Brain pericyte (primary cell): ENCODE measurements at regions not wholly inside any gene's neighbourhood (a gene's known extent, or its start where the extent isn't known, plus 50 kb on each side); places are given as distances from the start of the nearest gene placed in this dataset.

ENCODE experiments used
- DNase-seq: peaks from one replicate; pipeline ENCODE4 v3.0.0-alpha.2; 2012; ENCODE audit warnings: low read depth, low spot score

DNA sequence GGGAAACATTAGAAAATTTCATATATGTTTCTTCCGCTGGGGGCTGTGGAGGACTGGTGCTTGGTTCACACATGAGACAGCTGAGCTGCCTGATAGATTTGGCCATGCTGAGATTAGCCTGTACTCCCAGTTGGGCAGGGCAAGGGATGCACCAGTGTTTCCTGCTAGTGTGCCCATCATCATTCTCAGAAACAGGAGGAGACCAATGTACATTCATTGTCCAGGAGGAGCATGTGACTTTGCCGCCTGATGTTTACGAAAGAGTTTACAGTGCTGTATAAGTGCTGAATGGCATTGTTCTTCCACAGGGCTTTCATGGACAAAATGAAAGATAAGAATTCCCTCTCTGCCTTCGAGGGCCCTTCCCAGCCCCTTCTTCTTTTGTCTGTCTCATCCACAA lies 311.1 kb upstream of the THBS1 start:
- no peak for DNase-seq

DNA sequence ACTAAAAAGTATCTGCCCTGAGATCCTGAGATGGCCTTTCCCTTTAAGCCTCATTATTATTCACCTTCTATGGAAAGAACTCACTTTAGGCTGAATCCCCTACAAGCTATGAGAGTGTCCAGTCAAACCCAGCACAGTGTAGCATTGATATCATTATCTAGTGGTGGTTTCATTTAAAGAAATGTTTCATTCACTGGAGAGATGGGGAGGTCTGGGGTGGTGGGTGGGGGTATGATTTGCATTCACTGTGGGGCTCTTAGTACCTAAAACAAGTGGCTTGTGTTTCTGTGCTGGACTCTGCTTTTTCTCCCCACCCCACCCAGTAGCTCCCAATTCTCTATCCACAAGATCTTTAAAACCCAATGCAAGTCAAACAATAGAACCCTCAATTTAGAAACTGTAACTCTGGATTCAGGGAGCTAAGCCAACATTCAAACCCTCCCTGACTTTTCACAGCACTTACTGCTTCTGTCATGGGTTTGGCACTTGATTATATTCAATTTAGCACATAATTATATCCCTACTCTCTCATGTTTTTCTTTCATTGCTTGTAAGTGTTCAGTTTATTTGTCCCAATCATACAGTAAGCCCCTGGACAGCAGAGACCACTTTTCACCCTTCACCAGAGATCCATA lies 310.5 kb upstream of the THBS1 start:
- no peak for DNase-seq

DNA sequence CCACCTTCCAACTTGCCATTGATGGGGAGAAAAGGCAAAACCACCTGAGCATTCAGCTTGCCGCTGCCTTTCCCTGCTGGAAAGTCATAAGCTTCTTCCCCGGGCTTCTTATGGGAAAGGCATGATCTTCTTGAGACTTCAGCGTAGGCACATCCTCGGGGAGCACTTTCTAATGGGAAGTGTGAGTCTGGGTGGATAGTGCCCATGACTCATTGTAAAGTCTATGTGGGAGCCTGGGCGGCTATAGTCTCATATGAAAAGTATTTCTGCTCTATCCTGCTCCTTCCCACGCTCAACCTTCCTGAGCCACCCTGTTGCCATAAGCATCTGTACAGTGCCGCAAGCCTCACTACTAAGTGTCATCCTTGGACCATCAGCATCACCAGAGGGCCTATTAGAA lies 309.9 kb upstream of the THBS1 start:
- DNase-seq = no peak

DNA sequence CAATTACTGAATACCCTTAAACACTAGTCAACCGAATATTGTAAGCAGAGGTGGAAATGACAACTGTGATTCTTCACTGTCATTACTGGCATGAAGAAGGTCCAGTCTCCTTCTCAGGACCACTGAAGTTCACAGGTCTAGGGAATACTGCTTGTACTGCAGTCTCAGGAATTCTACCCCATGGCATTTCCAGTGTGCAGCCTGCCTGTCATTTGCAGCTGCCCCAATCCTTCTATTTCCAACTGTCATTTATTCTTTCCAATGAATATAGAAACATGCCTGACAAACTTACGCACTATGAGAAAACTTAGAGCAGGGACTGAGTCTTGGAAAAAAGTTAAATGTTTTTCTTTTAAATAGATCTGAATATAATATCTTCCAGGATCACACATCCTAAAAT lies 308.0 kb upstream of the THBS1 start:
- no peak for DNase-seq

DNA sequence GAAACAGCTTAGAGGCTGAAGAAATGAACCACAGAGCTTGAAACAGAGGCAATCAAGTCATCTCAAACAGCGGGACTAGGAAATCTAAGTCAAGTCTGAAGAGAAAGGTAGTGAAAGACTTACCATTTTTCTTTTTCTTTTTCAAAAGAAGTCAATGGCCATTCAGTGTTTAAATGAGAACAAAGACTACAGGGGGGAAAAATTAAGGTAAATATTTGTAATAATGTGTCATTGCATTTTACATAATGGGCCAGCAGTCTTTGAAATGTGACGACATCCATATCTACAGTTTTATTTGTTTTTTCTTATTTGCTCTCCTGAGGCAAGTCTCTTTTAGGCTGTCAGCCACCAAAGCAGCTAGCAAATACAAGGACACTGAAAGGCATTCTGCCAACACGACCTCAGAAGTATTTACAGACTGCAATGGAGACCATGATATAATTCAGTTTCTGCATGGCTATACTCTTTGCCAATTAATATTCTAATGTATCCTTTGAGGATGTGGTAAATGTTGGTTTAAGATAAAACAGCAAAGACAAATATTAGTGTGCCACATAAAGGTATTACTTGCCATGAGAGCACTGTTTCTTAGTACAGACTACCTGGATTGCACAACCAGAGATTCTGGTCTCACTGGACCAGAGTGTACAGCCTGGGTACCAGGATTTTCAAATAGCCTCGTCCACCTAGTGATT lies 307.0 kb upstream of the THBS1 start:
- no peak for DNase-seq

DNA sequence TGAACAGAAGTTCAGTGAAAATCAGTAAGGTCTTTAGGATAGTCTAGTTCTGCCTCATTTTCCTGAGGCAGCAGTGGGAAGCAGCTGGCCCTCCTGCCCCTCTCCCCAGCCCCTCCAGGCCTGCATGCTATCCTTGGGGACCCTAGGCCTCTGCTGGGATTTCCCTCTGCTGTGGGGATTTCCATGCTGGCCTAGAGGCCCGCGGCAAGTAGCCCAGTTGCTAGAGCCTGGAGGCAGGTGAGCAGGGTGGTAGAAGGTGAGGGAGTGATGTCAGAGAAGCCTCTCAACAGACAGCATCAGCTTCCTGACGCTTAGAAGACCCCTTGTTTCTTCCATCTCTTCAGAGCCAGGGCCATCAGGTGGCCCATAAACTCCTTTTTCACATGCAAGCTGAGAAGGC lies 305.8 kb upstream of the THBS1 start:
- DNase-seq = no peak

DNA sequence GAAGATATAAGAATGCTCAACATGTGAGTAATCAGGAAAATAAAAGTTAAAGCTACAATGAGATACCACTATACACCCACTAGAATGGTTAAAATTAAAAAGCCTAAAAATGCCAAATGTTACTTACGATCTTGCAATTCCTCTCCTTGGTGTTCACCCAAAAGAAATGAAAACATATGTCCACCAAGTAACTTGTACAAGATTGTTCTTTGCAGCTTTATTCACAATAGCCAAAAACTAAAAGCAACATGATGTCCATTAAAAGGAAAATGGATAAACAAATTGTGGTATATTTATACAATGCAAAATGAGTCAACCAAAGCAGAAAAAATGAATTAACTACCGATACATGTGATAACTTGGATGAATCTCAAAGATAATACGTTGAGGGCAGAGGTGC lies 301.6 kb upstream of the THBS1 start:
- peak; percentile 61 for DNase-seq

DNA sequence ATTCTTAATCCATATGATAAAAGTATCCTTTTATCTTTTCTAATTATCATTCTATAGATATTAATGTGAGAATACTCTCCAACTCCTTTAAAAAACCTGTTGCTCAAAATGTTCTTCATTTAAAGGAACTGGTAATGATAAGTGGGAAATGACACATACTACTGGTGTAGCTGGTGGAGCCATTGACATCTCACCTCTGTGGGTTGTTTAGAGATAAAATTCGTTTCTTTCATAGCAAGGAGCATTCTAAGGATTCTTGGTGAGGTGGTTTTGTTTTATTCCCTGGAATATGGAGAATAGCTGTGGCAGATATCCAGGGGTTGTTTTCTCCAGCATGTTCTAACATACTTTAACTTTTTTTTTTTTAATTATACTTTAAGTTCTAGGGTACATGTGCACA lies 299.8 kb upstream of the THBS1 start:
- DNase-seq = no peak

DNA sequence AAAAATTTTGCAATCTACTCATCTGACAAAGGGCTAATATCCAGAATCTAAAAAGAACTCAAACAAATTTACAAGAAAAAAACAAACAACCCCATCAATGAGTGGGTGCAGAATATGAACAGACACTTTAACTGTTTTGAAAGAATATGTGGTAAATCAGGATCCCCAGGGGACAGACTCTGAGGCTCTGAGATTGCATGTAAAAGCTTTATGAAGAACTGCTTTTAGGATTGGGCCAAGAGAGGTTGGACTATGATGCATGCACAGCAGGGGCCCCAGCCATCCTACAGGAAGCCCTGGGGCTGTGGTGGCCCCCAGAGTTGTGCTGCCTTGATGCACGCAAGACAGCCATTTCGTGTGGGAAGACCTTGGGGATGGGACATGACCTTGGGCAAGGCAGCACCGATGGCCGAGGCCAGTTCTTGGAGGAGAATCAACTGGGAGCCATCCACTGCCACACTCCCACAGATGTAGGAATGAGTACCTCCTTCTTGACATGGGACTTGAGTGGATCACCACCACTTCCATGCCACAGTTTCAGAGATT lies 298.1 kb upstream of the THBS1 start:
- no peak for DNase-seq

DNA sequence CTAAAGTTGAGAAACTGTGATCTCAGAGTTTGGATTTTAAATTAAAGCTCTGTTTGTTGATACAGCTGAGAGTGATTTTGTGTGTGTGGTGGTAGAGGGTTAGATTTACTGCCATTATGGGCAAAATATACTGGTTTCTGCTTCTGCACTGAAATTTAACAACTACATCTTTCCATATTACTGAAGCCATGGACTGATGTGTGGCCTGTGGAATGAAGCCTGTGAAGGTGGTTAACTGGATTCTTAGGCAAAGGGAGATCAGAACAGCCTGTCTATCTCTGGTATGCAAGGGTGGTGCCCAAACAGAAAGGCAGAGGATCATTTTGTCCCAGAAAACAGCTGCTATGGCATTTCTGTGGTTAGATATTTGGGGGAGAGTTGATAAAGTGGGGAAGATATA lies 297.3 kb upstream of the THBS1 start:
- no peak for DNase-seq

DNA sequence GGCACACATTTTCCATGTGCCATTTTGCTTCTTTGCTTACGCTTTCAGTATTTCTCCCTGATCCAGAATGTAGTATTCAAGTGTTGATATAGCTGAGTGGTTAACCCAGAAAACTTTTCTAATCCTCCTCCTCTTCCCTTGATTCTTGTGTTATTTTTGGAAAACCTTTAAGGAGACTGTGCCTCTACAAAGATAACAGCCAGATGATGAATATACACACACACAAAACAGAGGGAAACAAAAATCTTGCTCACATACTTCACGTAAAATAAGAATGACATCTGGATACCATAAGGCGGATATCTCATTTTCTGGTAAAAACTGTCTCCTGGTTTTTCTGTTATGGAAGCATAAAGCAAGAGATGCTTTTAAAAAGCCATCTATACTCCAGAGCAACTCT lies 295.8 kb upstream of the THBS1 start:
- DNase-seq = no peak

DNA sequence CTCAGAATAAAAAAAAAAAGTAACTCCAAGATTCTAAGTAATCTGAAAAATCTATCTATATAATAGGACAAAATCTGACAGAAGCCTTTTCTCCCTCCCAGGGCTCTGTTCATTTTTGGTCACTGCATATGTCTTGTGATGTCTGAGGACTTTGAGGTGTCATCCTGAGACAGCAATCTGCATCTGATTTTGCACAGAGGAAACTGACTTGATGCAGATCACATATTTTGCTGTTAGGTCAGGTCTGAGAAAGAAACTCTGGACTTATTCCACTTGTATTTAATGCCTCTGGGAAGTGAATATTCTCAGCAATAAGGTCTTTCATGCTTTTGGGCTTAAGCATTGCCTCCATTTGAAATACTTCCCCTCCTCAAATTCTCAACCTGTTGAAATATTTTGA lies 295.2 kb upstream of the THBS1 start:
- DNase-seq = no peak

DNA sequence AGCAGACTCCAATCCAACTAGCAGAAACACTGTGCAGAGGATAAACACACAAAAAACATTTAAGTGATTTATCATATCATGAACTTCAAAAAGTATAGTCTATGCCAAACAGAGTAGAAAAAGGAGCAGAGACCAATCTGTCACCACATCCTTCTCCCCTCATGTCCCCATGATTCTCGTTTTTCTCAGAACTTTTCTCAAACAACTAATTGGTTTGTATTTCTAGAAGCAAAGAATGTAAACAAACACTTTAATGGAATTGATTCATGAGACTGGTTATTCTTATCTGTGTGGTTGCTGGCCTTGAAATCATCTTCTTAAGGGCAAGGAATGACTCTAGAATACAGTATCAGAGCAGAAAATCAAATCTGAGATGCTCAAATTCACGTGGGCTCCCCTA lies 294.2 kb upstream of the THBS1 start:
- no peak for DNase-seq

DNA sequence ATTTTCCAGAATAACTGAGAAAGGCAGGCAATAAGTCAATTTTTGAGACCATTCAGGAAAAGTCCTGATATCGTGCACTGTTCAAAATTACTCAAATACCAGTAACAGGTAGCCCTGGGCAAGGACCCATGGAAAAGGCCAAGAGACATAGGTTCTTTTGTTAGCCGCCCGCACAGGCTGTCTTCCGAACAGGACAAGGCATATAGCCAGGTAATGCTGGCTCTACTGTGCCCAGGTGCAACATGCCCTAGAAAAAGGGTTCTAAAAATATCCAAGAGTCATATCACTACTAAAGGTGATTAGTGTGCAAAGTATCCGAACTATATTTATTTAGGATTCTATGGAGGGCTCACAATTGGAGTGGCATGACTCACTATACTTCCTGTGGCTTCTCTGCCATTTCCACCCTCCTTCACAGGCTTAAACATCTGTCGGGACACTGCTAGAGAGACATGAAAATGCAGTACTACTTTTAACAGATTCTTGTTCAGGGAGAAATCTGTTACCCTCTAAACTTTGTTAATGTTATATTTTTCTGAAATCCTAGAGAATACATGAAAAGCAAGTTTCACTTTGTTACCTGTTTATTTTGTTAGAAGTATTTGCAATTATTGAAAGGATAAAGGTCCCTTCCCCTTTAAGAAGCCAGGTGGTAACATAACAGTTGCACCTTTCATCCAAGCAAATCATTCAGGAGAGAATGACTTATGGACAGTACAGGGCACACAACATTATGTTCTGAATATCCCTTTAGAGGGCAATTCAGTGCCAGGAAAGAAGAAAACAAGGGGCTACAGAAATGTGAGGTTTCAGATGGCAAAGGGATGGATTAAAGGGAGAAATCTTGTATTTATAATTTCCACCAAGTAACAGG lies 293.3 kb upstream of the THBS1 start:
- no peak for DNase-seq

DNA sequence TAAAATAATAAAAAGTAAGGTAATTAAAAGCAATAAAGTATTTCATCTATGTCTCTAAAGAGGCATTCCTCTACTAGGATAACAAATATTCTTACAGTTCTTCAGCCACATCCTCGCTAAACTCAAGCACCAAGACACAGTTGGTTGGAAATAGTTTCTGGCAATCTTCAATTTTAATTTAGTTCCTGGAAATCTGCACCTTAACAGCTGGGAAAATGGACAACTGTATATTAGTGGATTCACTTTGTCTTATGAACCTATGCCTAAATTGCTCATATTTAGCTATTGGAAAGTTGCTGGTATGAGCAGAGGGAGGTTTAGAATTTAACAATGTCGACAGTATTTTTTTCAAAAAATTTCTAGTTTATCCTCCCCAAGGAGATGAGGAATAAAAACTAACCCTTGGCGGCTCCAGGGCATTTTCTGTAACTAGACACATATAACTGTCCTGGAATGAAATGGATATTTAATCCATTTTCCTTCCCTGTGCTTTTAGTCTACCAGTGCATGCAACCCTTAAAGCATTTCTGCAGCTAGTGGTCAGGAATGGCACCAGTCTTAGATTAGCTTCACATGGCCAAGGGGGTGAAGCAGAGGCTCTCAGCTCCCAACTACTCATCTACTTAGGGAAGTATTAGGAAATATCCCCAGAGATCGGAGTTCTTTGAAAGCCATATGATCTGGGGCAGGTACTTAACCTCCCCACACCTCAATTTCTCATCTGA lies 290.0 kb upstream of the THBS1 start:
- no peak for DNase-seq

DNA sequence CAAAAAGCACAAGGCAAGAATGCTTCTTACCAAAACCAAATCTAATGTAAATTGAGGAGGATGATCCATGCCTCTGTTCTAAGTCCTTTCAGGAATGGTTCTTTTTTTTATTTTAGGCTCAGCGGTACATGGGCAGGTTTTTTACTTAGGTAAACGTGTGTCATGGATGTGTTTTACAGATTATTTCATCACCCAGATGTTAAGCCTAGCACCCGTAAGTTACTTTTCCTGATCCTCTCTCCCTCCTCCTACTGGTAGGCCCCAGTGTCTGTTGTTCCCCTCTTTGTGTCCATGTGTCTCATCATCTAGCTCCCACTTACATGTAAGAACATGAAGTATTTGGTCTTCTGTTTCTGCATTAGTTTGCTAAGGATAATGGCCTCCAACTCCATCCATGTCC lies 289.2 kb upstream of the THBS1 start:
- no peak for DNase-seq

DNA sequence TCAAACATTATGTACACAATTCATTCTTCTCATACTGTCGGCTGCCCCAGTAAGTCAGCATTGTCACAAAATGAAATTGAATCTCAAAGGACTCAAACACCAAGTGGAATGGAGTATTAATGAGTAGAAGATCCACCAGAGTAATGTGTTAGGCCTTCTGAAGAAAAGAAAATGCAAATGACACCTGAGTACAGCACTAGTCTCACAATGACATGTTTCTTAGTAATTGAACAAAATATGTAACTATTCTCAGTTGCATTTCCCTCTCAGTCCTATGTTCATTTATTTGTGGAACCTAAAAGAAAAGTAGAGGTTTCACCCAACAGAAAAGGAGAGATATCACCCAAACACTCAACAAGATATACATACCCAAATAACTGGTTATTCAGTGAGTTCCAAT lies 283.9 kb upstream of the THBS1 start:
- no peak for DNase-seq

DNA sequence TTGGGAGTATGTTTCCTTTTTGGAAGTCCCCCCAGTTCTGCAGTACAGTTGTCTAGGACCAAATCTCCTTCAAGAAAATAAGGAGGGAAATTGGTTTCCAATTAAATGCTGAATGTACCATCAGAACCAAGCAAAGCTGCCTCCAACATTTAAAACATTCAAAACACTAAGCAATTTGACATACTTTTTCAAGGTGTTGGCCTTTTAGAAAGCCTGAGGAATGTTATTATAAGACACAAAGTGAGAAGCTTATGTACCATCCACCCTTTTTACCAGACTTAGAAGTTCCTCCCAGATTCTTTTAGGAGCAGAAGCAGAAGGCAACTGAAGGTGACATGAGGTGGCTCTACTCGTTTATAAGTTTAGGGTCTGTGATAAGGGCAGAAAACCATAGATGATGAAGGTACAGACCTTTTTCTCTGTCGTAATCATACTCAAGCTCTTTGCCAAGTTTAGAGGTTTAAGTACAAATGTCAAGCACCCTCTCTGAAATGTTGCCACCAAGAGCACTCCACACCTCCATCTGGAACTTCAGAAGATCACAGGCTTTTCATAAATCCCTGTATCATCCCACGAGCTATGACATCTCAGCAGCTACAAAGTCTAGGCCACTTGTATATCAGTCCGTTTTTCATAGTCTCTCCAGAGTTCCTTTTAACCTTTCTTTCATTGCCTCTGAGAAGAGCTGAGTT lies 282.5 kb upstream of the THBS1 start:
- DNase-seq = no peak

DNA sequence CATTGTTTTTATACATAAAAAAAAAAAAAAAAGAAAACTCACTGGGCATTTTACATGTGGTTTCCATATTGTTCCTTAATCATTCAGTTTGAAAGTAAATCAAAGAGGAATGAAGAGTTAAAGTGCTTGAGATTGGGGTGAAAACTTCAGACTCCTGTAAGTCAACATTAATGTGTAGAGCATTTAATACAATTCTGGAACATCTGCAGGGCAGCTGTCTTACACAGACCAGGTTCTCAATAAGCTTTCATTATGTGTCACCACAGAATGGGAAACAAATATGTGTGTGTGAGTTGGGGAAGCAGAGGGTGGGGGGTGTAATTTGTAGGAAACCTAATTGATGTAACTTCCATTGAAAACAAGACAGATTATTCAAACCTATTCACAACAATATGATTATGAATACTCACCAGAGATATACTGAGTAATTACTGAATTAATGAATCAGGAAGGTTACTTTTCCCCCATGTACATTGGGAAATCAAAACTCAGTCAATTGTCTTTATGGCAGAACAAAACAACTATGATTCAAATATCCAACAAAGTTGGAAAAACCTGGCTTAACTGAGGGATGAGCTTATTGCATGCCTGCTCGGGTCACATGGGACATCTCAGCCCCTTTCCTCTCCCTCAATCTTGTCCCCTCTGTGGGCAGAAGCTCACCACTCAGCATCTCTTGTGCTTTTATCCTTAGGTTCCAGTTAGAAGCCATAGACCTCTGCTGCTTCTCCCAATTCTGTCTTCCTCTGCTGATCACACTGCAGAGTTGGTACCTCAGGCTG lies 281.2 kb upstream of the THBS1 start:
- DNase-seq = no peak

DNA sequence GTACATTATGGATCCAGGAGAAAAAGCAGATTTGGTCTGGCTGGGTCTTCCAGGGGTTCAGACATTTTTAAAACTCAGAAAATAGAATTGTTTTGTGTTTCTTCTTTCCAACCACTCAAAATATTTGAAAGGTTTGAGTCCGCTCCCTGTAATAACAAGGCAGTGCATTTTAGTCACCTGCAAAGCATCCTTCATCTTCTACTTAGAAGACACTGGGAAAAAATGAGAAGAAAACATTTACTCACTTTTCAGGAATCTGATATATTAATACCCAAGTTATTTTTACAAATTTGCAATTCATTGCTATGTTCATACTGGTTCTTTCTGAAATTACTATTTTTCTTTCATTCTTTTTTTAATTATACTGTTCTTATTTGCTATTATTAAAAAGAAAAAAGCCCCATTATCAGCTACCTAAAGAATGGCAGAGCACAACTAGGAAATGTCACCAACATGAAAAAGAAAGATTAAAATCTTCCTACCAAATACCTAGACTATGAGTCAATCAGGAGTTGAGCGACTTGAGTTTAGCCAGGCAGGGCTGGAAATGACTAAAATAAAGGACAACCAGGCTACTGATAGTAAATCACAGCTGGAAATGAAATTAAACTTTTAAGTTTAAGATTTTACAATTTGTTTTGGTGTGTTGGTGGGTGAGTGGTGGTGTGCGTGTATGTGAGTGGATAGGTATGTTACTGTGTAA lies 280.3 kb upstream of the THBS1 start:
- DNase-seq = no peak
